ACC112 (cell line): ENCODE measurements at regions not wholly inside any gene's neighbourhood (a gene's known extent, or its start where the extent isn't known, plus 50 kb on each side); places are given as distances from the start of the nearest gene placed in this dataset.
"Not testable (repeated sequence)": the region's sequence is repeated elsewhere in the genome, so short reads cannot be mapped to it uniquely, and the experiment has no call there.

Source experiments
- H2AFZ ChIP-seq: fragments of 200-600 bp; sonication (generic); one replicate; pipeline ENCODE4 v1.6.0; 2017; ENCODE audit warnings: antibody characterized with exemption, low read length; ENCODE audit not compliant: unreplicated experiment
- H3K27ac ChIP-seq: fragments of 200-600 bp; sonication (generic); 2 replicates; pipeline ENCODE4 v1.5.1; 2014; ENCODE audit warnings: low read depth, mild to moderate bottlenecking, antibody characterized with exemption, low read length, moderate library complexity
- H3K27me3 ChIP-seq: fragments of 200-600 bp; sonication (generic); 2 replicates; pipeline ENCODE4 v1.6.1; 2014; ENCODE audit warnings: mild to moderate bottlenecking, antibody characterized with exemption, low read length, moderate library complexity, mixed read lengths; ENCODE audit not compliant: insufficient read depth
- H3K36me3 ChIP-seq: fragments of 200-600 bp; sonication (generic); 2 replicates; pipeline ENCODE4 v1.6.1; 2016; ENCODE audit warnings: mild to moderate bottlenecking, antibody characterized with exemption, low read length, moderate library complexity, mixed read lengths; ENCODE audit not compliant: insufficient read depth
- H3K4me1 ChIP-seq: fragments of 200-600 bp; sonication (generic); one replicate; pipeline ENCODE4 v1.6.1; 2016; ENCODE audit warnings: low read length, mixed read lengths; ENCODE audit not compliant: insufficient read depth, unreplicated experiment, control insufficient read depth
- H3K4me3 ChIP-seq: fragments of 200-600 bp; sonication (generic); 2 replicates; pipeline ENCODE4 v1.5.1; 2014; ENCODE audit warnings: mild to moderate bottlenecking, low read depth, low read length
- H3K79me2 ChIP-seq: fragments of 200-600 bp; sonication (generic); one replicate; pipeline ENCODE4 v1.6.0; 2016; ENCODE audit warnings: low read length; ENCODE audit not compliant: control insufficient read depth, unreplicated experiment, insufficient read depth

DNA sequence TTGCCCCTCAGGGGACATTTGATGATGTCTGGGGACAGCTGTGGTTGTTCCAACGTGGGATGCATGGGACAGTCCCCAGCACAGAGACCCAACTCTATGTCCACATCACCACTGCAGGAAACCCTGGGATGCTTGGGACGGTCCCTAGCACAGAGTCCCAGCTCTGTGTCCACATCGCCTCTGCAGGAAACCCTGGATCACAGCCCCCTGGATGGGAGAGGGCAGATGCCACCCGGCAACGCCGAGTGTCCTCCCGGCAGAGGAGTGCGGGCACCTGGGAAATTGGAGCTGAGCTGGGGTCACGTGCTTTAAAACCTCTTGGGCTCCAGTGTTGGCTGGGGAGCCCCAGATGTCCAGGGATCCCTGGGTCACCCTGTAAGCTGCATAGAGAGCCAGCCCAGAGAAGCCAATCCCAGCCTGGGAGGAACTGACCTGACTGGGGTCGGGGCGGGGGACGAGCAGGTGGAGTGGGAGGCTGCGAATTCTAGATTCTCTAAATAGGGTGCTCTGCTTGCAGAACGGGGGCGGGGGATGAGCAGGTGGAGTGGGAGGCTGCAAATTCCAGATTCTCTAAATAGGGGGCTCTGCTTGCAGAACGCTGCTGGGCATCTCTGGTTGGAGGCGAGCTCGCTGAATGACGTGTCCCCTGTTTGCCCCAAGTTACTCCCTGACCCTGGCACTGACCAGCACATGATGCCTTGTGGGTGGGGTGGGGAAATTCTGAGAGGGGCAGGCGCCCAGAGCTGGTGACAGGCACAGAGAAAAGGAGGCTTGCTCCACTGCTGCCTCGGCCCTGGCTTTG is 1197.8 kb downstream of the BRD1 start:
- H3K27ac ChIP-seq: no peak overlapping the region
- H2AFZ ChIP-seq: no peak overlapping the region
- H3K36me3 ChIP-seq: no peaks in the 10 kb centered on the region
- no peak overlapping the region for H3K4me3 ChIP-seq
- no peaks in the 10 kb centered on the region for H3K79me2 ChIP-seq
- H3K27me3 ChIP-seq: no peaks in the 10 kb centered on the region
- H3K4me1 ChIP-seq: no peaks in the 10 kb centered on the region

DNA sequence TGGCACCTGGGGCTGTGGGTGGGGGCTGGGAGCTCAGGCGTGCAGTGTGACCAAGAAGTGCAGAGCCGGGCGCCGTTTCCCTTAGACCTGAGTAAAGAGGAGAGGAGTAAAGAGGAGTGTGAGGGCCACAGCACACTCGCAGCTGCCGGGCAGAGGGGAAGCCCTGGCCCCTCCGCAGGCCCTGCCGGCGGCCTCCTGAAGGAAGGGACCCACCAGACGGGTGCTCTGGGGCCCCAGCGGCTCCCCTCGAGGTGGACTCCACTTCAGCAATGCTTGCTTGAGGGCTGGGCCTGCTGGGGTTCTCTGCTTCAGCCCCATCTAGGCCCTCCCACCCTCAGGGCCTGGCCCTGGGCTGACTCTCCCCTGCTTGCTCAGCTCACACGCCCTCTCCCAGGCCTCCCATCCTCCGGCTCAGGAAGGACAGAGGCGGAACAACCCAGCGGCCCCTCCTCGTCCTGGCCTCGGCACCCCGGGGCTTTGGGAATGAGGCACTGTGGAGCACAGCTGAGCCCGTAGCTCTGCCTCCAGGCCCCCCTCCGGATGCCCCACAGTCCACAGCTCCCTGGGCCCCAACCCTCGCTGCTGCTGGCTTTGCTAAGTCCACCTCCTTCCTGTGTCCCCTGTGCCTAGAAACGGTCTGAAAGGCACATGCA is 1198.7 kb downstream of the BRD1 start:
- no peak overlapping the region for H2AFZ ChIP-seq
- no peaks in the 10 kb centered on the region for H3K4me1 ChIP-seq
- H3K4me3 ChIP-seq: no peak overlapping the region
- no peak overlapping the region for H3K27ac ChIP-seq
- no peaks in the 10 kb centered on the region for H3K27me3 ChIP-seq
- no peaks in the 10 kb centered on the region for H3K36me3 ChIP-seq
- H3K79me2 ChIP-seq: no peaks in the 10 kb centered on the region

DNA sequence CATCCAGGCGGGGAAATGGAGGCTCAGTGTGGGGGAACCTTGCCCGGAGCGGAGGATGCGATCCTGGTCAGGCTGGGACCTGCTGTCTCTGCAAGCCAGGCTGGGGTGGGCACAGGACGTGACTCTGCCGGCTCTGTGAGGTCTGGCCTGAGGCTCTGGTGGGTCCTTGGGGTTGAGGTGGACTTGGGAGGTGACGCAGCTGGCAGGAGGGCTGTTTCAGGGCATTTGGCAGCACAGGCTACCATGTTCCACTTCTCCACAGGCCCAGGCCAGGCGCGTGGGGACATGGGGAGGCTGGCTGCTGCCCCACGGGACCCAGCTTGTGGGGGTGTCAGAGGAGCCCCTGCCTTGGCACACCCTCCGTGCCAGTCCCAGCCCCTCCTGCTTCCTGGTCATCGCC is 1199.7 kb downstream of the BRD1 start:
- Histone ChIP-seq H3K79me2 (no peaks in the 10 kb centered on the region), H3K27ac (no peak overlapping the region), H3K36me3 (no peaks in the 10 kb centered on the region), H3K27me3 (no peaks in the 10 kb centered on the region), H3K4me3 (no peak overlapping the region), H2AFZ (no peak overlapping the region), H3K4me1 (no peaks in the 10 kb centered on the region)

DNA sequence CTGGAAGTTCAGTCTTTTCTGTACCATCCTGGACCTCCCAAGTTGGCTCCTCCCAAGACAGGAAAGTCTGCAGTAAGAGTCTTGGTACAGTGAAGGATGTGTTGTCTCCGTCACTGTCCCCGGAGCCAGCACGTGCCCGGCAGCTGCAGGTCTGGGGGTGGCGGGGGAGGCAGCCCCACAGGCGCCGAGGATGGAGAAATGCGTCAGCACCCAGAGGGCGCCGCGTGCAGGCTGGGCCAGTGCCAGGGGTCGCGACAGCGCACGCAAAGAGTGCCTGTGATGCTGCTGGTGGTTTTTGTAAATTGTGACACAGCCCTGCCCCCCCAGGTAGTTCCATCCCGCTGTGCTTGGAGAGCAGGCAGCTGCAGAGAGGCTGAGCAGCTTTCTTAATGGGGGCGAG is 1200.5 kb downstream of the BRD1 start:
- H3K4me1 ChIP-seq: no peaks in the 10 kb centered on the region
- H3K4me3 ChIP-seq: no peak overlapping the region
- H3K79me2 ChIP-seq: no peaks in the 10 kb centered on the region
- no peak overlapping the region for H3K27ac ChIP-seq
- no peak overlapping the region for H2AFZ ChIP-seq
- H3K27me3 ChIP-seq: no peaks in the 10 kb centered on the region
- no peaks in the 10 kb centered on the region for H3K36me3 ChIP-seq

DNA sequence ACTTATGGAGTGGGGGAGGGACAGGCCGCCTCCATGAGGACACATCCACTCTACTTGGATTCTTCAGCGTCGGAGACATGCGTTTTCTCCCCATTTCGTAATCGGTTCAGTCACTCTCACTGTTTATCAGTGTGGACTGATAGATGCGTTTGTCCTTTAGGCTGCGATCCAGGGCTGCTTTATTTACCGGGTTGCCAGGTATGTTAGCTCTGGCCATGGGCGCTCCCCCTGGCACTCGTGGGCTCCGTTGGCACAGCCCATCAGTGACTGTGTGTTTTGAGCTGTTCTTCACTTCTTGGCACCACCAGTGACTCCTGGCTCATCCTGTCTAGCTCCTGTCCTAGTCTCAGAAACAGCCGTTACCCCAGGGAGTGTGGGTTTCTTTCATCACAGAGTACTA is 1203.3 kb downstream of the BRD1 start:
- Histone ChIP-seq H3K27me3 (no peaks in the 10 kb centered on the region), H3K4me1 (no peaks in the 10 kb centered on the region), H2AFZ (no peak overlapping the region), H3K27ac (no peak overlapping the region), H3K4me3 (no peak overlapping the region), H3K36me3 (no peaks in the 10 kb centered on the region), H3K79me2 (no peaks in the 10 kb centered on the region)

DNA sequence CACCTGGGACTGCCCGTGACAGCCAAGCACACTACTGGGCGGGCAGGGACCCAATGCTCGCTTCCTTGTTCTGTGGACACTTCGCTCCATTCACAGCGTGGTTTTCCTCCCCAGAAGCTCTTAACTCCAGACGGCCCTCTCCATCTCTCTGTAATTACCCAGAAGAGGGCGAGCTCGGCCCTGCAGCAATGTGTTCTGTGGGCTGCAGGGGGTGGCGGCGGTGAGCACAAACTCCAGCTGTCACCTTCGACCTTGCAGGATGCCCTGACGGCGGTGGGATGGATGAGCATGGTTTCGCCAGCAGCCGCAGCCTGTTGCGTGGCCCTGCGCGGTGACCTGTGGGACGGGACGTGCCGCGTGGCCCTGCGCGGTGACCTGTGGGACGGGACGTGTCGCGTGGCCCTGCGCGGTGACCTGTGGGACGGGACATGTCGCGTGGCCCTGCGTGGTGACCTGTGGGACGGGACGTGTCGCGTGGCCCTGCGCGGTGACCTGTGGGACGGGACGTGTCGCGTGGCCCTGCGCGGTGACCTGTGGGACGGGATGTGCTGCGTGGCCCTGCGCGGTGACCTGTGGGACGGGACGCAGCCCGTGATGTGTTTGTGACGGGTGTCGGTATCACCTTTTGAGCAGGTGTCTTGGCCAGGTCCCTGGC is 1204.7 kb downstream of the BRD1 start:
- H3K79me2 ChIP-seq: no peaks in the 10 kb centered on the region
- no peaks in the 10 kb centered on the region for H3K36me3 ChIP-seq
- no peak overlapping the region for H3K27ac ChIP-seq
- no peak overlapping the region for H2AFZ ChIP-seq
- no peaks in the 10 kb centered on the region for H3K27me3 ChIP-seq
- no peak overlapping the region for H3K4me3 ChIP-seq
- H3K4me1 ChIP-seq: no peaks in the 10 kb centered on the region

DNA sequence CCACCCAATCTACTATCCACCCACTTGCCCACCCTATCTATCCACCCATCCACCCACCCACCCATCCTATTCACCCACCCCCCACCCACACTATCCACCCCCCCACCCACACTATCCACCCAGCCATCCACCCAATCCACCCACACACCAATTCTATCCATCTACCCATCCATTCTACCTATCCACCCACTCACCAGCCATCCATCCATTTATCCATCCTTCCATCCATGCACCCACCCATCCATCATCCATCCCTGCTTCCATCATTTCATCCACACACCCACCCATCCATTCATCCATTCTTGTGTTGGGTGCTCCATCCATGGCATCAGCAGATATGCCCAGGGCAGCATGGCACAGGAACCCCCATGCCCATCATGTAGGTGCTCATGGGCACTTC is 1206.6 kb downstream of the BRD1 start:
- no peaks in the 10 kb centered on the region for H3K79me2 ChIP-seq
- H2AFZ ChIP-seq: no peak overlapping the region
- H3K4me1 ChIP-seq: no peaks in the 10 kb centered on the region
- no peaks in the 10 kb centered on the region for H3K36me3 ChIP-seq
- no peak overlapping the region for H3K4me3 ChIP-seq
- H3K27me3 ChIP-seq: no peaks in the 10 kb centered on the region
- no peak overlapping the region for H3K27ac ChIP-seq

DNA sequence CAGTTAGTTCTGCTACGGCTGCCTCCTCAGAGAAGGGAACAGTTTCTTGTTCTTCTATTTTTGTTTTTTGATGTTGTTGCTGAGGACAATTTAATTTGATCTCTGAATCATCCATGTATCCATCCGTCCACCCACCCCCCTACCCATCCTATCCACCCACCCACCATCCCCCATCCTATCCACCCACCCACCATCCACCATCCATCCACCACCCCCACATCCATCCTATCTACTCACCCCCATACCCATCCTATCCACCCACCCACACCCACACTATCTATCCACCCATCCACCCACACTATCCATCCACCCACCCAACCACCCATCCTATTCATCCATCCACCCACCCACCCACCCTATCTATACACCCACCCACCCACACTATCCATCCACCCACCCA is 1207.2 kb downstream of the BRD1 start:
- not testable (repeated sequence) for H3K4me1 ChIP-seq, H2AFZ ChIP-seq, H3K36me3 ChIP-seq, H3K27ac ChIP-seq, H3K4me3 ChIP-seq, H3K27me3 ChIP-seq, H3K79me2 ChIP-seq

DNA sequence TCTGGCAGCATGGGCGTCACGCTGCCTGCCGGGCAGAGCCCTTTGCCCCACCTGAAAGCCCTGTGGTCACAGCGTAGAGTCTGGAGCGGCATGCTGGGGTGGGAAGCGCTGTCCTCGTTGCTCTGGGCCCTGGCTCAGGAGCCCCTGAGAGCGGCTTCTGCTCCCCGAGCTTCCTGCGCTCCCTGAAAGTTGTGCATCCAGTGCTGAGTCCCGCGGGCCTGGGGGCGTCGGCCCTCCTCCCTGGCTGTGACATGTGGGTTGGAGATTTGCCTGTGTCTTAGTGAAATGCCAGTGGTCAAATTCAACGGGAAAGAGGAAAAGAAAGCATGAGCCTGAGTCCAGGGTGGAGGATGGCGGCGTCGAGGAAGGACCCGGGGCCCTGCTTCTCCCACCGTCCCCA is 1208.0 kb downstream of the BRD1 start:
- Histone ChIP-seq H3K4me1 (no peaks in the 10 kb centered on the region), H2AFZ (no peak overlapping the region), H3K27me3 (no peaks in the 10 kb centered on the region), H3K4me3 (no peak overlapping the region), H3K27ac (no peak overlapping the region), H3K36me3 (no peaks in the 10 kb centered on the region), H3K79me2 (no peaks in the 10 kb centered on the region)

DNA sequence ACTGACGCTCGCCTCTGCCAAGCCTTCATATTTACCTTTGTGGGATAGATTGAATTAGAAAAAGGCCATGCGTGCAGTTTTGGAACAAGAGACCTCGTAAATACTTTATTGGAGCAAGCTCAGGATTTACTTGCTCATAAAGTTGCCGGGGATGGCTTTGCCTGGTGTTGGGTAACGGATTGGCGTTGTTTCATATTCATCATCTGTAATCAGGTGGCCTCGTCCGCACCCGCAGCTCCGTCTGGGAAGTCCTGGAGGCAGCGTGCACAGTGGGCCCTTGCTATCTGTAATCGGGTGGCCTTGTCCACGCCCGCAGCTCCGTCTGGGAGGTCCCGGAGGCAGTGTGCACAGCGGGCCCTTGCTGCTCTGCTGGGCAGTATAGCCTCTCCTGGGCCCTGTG is 1209.3 kb downstream of the BRD1 start:
- no peaks in the 10 kb centered on the region for H3K4me1 ChIP-seq
- no peaks in the 10 kb centered on the region for H3K79me2 ChIP-seq
- H3K36me3 ChIP-seq: no peaks in the 10 kb centered on the region
- no peak overlapping the region for H3K27ac ChIP-seq
- H2AFZ ChIP-seq: no peak overlapping the region
- no peaks in the 10 kb centered on the region for H3K27me3 ChIP-seq
- H3K4me3 ChIP-seq: no peak overlapping the region

DNA sequence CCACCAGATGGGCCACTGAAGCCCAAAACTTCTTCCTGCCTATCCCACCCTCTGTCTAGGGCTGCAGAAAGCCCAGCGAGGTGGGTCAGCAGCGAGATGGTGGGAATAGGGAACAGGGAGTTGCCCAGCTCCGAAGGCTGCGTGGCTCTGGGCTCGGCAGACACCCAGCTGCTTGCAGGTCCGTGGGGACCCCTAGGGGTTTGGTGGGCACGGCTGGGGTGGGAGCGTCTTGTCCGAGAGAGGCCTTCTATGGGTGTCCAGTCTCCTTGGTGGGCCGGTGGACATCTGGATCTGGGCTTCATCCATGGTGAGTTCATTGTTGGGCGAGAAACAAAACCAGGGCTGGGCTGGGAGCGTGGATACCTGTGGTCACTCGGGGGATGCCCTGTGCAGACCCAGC is 1211.0 kb downstream of the BRD1 start:
- Histone ChIP-seq H3K36me3 (no peaks in the 10 kb centered on the region), H3K27ac (no peak overlapping the region), H2AFZ (no peak overlapping the region), H3K4me1 (no peaks in the 10 kb centered on the region), H3K4me3 (no peak overlapping the region), H3K27me3 (no peaks in the 10 kb centered on the region), H3K79me2 (no peaks in the 10 kb centered on the region)
